Activated T-cell treated with anti-CD3 and anti-CD28 coated beads for 4 hours (primary cell): ENCODE measurements at regions not wholly inside any gene's neighbourhood (a gene's known extent, or its start where the extent isn't known, plus 50 kb on each side); places are given as distances from the start of the nearest gene placed in this dataset.
"Not testable (repeated sequence)": the region's sequence is repeated elsewhere in the genome, so short reads cannot be mapped to it uniquely, and the experiment has no call there.

ENCODE experiments used
- DNase-seq: peaks from one replicate; pipeline ENCODE4 v3.0.0-alpha.2; 2020

DNA sequence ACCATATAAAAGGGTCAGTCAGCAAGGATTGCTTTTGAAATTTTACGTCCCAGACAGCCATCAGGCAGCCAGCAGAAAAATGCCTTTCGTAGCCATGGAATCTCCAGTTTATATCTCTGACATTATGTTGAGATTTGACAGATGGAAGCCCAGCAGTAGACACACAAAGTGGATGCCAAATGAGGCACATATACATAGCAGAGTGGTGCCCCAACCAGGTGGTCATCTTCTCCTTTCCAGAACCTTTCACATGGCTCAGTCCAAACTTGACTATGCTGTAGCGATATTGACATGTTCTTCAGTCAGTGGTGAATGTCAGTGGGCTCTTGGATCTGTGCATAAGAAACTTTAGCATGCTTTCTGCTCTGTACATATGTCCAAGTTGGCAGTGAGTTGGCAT is 123.3 kb upstream of the GBE1 start:
- no peak for DNase-seq

DNA sequence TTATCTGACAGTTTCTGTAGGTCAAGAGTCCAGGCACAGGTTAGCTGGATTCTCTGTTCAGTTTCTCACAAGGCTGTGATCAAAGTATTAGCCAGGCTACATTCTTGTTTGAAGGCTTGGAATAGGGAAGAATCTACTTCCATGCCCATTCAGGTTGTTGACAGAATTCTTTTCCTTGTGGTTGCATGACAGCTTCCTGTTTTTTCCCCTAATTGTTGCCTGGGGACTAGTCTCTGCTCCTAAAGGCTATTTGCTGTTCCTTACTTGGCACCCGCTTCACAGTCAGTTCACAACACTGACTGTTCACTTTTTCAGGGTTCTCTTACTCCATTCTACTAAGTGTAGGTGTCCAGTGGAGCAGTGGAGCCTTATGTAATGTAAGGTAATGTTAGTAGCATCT is 115.4 kb upstream of the GBE1 start:
- DNase-seq, result no peak

DNA sequence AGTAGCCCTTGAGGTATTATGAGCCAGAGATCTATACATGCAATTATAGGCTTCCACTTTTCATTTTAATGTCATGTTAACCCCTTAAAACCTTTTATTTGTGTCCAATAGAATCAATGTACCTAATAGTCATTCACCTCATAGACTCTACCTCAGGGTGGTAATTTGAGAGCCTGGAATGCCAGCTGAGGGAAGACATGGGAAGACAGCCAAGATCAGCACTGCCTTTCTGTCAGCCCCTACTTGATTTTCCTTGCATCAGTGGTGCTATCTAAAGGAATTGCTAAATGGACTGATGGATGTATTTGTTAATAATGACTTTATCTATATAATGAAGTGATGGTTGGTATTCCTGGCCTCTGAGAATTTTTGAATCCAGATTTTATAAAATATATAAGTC is 113.3 kb upstream of the GBE1 start:
- DNase-seq, result no peak

DNA sequence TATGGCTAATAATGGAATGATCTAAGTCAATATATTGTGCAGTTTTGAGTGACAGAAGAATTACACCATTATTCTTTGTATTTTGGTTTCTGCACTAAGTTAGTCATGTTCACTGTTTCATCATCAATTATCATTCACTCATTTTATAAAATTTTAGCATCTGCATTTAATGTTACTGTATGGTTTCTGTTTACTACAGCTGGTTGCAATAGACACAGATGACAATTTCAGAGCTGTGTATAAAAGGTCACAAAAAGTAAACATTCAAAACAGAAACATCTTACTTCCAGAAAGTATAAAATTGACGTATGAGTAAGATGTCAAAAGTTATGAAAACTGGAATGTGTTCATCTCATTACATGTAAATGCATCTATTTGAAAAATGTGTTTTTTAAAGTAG is 111.1 kb upstream of the GBE1 start:
- DNase-seq, result no peak

DNA sequence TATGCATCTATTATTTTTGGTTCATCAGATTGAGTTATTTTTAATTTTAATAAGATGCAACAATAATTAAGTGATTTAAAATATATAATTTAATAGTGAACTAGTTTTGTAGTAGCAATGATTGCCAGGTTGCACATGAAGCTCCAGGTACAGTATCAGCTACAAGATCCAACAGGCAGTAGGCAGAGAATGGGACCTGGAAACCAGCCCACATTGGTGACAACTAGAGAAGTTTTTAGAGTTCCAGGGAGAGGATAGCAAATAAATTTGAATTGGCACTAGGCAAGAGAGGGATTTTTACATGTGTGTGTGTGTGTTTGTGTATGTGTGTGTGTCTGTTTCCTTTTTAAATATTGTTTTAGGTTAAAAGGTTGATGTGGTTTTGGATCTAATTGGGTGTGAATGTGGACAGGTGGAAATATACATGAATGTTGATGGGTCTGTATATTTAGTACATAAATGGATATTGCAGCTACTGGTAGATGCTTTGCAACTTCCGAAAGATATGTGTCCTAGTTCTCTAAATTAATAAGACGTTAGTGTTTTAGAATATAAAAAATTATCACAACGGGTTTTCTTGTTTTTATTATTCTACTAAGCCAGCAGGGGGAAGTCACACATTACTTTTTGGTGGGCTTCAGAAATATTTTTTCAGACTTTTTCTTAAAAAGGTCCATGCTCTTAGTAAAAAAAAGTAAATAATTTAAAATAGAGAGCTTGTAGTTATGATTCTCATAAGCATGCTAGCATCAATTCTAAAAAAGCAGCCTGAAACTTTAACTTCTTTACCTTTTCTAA is 110.1 kb upstream of the GBE1 start:
- no peak for DNase-seq

DNA sequence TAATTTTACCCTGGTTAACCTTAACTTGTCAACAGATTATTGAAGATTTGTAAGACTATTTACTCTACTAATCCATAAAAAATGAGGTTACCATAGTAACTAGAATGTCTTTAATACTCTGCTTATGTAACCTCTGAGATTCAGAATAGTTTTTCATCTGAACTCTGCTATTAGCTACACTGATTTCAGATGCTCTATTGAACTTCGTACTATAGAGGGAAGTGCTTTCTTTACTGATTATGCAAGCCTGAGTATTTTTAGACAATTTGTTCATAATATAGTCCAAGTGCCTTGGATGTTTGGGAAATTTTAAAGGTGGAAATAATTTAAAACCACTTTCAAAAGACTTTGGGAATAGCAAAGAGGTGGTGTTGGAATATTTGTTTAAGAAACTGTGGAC is 107.9 kb upstream of the GBE1 start:
- DNase-seq, result no peak

DNA sequence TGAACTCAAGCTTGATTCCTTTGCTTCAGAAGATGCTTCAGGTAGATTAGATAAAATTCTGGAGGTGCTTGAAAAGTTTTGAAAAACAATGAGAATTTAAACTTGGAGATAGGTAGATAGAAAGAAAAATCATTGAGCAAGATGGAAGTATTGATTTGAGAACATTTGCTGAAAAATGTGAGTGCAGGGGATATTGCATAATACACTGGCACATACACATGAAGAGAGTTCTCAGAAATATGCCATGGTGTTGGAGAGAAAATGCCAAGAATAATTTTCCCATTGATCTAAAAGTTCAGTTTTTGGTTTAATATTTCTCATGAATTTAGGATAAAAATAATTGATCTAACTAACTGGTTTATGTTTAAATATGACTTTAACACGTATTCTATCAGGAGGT is 107.2 kb upstream of the GBE1 start:
- DNase-seq, result no peak

DNA sequence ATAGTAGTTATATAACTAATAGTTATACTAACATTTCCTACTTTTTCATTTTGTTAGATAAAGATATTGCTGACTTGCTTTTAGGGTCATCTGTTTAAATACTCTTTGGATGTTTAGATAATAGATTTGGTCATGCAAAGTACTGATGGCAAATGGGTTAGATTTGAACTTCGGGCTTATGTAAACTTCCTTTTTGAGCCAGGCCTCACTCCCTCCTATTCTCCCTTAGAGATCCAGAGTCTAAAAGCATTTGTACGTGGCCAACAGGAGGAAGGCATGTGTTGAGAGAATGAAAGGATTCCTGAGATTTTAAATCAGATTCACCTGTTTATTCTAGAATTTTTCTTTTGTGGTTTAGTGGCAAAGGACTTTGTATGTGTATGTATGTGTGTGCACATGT is 106.4 kb upstream of the GBE1 start:
- no peak for DNase-seq

DNA sequence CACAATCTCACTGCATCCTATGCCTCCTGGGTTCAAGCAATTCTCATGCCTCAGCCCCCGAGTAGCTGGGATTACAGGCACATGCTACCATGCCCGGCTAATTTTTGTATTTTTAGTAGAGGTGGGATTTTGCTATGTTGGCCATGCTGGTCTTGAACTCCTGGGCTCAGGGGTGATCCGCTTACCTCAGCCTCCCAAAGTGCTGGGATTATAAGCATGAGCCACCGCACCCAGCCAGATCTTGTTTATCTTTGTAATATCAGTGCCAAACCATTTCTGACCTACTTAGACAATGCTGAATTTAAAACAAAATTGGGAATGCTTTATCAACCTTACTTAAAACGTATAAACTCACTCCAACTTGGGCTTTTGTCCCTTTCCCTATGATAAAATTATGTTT is 103.7 kb upstream of the GBE1 start:
- DNase-seq, result not testable (repeated sequence)

DNA sequence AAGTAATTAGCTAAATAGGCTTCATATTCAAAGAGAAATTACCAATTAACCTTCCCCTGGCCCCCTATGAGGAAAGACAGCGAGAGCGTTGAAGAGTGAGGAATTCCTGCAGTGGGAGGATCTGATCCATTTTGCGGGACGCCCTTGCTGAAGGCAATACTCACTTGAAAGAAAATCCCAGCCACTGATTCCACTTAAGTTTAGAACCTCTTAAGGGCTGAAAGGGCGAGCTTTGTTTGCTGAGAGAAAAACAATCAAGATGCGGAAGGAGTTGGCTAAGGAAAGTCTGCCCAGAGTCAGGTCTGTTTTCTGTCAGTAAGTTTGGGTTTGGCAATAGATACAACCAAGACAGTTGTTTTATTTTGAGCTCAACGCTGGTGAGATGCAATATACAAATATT is 102.8 kb upstream of the GBE1 start:
- DNase-seq, result no peak

DNA sequence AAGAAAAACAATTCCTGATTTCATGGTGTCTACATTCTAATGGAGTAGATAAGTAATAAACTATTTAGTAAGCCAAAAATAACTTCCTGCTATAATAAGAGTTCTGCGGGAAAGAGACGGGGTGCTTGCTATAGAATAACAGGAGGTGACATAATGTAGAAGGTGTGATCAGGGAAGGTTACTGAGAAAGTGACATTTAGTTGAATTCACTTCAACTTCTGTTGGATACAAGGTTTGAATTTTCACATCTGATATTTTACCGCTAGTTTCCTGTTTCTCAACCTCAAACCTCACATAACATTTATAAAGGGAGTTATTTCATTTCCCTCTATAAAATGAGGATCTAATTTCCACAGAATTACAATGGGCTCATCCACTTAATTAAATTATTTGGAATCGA is 102.3 kb upstream of the GBE1 start:
- no peak for DNase-seq

DNA sequence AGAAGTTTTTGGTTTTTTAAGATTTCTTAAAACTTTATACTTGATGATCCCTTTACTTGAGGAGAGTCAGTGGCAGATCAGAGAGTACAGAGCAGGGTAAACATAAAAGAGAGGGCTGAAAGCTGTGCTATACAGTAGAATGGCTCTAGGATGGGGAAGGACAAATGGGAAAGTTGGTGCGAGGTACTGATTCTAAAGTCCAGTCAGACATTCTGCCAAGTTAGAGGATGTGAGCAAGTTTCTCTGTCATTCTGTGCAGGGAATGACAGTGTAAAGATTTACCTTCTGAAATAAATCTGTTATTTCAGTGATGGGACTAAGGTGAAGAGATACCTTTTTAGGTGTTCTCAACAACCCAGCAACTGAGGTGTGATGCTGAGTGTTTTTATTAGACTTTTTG is 100.1 kb upstream of the GBE1 start:
- DNase-seq, result no peak

DNA sequence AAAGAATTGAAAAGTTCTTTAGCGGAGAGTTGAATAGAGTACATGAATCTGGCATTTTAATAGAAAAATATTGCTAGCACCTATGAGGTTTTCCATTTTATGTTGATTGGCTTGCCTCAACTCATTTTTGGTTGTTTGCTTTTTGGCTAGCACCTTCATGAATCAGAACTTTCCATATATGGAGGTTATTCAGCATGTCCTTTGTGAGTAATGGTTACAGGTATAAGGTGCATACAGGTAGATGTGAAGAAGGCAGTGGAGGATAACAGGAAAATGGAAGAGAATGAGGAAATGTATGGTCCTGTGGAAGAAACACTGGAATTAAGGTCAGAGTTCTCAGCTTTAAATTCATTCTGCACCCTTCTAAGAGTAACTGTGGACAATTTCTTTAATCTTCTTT is 98.1 kb upstream of the GBE1 start:
- DNase-seq, result no peak

DNA sequence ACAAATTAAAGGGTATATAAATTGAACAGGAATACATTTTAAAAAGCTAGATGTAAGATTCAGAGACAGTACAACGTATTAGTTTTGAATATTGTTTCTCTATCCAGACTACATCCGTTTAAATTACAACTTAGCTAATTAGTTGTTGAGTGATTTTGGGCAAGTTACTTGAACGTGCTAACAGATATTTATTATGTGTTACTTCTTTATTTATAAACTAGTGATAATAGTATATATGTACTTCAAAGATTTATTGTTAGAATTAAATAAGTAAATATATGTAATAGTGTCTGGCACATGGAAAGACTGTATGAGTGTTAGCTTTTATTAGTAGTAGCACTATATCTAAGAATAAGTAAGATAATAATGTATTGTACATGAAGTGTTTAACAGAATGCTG is 92.0 kb upstream of the GBE1 start:
- no peak for DNase-seq

DNA sequence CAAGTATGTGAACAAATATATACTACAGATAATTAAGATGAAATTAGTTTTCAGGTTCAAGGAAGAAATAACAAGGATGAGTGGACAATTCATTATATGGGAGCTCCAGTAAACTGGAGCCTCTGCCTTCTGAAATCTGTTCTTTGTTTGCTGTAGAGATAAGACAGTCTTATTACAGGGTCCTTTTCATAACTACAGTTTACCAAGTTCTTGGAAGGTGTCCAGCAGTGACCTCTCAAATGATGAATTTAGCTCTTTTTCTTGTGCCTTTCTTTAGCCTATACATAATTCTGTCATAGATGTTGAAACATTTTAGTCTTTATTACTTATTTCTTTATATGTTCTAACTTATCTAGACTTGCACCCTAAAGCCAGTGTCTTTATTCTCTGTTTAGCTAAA is 89.7 kb upstream of the GBE1 start:
- no peak for DNase-seq

DNA sequence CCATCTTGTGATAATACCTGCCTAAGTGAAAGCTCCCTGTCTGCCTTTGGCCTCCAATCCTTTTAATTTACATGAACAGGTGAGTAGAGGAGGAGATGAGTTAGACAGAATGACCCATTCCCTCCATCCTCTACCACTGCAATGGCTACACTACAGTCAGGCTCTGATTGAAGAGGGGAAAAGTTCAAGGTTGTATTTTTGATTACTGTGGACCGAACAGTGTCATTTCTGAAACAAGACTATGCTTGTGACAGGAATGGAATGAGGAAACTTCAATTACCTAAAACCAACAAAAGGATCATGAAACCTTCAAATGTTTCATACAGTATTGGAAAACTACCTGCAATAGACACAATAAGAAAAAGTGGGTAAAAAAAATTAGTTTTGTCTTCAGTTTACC is 85.5 kb upstream of the GBE1 start:
- DNase-seq, result no peak

DNA sequence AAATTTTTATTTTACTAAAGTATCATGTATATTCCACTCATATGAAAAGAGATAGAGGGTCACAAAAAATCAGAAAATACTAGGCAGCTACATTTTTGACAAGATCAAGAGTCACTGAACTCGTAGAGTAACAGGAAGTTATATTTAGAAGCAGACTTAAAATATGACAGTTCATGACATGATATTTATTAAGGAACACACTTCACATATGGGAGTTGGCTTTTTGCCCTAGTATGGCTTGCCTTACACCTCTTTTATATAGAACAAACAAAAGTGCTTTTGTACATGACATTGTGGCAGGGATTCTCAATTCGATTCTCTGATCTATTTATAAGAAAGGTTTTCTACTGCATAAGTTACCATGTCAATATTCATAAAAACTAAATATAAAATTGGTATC is 80.1 kb upstream of the GBE1 start:
- no peak for DNase-seq

DNA sequence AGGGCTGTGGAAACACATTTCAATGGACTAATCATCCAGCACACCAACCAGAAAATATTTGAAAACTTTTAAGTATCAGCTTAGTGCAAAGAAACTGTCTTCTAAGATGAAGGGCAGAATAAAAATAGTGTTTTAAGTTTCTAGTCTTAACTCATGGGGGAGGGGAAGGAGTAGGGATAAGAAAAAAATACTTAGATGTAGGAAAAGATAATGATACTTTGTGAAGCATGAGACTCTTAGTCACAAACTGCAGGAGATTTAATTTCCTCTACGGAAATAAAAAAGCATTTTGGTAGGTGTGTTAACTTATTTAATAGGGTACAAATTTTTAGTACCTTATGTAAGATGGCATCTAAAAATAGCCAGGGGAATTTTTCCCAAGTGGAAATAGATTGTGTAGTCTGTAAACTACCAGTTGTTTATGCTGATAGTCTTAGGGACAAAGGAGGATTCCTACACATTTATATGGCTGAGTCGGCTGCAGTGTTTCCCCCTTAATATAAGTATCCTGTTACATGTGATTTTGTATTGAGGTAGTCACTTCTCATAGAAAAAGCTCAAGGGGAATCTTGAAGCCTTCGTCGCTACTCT is 78.2 kb upstream of the GBE1 start:
- DNase-seq, result no peak

DNA sequence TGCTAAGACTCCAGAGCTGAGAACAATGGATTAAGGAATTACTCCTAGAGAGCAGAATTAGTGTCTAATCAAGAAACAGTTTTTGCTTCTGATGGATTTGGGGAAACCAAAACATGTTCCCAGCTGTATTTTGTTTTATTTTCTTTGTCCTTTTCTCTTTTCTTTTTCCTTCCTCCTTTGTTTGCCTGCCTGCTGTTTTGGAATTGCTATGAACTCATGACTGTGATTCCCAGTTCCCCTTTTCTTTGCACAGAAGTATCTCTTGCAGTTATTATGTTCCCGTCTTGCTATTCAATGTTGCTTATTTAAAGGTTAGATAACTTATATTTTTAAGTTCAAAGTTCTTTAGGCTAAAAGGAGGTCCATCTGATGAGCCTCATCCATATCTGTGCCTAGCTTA is 77.0 kb upstream of the GBE1 start:
- DNase-seq, result no peak

DNA sequence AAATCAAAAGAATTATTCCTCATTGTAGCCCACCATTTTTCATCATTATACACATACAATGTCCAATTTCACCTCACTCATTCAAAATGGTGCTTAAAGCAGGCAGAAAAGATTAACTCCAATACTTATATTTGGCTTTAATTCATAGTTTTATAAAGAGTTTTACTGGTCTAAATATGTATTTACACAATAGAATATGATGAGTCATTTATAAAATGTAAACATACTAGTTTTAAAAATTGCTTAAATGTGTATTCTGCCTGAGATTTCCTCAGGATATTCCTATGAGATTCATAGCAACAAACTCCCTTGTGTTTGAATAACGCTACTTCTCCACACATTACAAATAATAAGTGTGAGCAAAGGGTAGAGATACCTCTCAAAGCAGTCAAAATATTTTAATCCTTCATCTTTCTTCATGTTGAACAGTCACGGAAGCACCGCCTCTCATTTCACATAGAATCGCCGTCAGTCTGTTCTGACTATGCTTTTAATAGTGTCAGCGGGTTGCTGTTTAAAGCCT is 75.7 kb upstream of the GBE1 start:
- DNase-seq, result no peak

DNA sequence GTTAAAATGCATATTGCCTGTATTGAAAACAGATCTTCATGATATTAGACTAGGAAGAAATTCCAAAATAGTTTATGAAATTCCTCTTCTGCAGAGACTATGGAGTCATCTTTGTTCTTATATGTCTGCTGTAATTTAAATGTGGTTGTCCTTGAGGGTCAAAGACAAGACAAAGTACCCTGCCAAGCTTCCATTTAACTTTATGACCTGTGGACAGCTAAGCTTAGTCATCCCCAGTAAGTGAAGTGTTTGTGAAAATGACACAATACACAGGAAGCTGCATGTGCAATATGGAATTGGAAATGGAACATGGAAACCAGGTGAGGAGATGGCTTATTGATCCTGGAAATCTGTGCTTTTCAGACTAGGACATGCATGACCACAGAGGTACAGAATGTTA is 68.5 kb upstream of the GBE1 start:
- DNase-seq, result no peak

DNA sequence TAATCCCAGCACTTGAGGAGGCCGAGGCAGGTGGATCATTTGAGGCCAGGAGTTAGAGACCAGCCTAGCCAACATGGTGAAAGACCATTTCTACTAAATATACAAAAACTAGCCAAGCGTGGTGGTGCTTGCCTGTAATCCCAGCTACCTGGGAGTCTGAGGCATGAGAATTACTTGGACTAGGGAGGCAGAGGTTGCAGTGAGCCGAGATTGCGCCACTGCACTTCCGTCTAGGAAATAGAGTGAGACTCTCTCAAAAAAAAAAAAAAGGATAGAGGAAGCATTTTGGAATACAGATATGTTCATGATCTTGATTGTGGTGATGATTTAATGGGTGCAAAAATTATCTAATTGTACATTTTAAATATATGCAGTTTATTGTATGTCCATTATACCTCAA is 67.8 kb upstream of the GBE1 start:
- not testable (repeated sequence) for DNase-seq

DNA sequence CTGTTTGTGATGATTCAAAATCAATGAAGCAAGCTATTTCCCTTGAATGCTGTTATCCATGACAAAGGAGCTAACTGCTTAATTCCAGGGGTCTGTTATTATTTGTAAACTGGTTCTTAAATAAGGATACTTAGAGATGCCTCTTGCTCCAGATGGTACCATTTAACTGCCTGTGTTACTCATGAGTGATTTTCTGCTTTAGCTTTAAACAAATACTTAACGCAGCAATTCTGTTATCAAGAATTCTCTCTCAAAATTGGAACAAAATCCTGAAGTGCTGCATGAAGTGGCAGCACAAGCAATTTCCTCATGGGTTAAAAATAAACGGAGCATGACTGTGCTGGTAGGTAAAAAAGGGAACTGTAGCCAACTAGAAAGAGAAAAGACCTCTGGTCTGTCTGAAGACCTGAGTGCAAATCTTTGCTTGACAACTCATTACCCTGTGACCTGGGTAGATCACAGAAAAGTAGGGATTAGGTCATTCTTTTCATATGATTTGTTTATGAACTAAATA is 62.5 kb upstream of the GBE1 start:
- DNase-seq, result no peak

DNA sequence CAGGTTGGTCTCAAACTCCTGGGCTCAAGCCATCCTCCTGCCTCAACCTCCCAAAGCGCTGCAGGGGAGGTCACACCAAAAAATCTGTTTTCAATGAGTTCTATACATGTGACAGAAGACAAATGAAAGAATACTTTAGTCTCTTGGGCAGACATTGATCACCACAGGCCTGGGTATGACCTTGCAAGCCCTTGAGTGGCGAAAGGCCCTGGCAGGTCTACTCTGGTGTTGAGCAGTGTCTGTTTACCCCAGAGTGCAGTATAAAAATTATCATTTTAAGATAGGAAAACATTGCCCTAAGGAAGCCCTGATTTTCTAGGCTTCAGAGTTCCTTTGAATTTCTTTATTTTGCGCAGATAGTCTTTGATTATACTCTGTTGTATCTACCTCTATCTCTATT is 61.6 kb upstream of the GBE1 start:
- no peak for DNase-seq
